HFFc6 (cell line): ENCODE measurements at regions not wholly inside any gene's neighbourhood (a gene's known extent, or its start where the extent isn't known, plus 50 kb on each side); places are given as distances from the start of the nearest gene placed in this dataset.
A peak's percentile ranks its signal among the peaks of the same experiment; 100 is the strongest.

Source experiments
- DNase-seq: peaks from one replicate; pipeline ENCODE4 v3.0.0-alpha.2; 2018
- H3K27ac Mint-ChIP-seq: 2 replicates; pipeline ENCODE4 v1.8.0; 2020; ENCODE audit warnings: mild to moderate bottlenecking, mixed read lengths
- H3K27me3 Mint-ChIP-seq: 2 replicates; pipeline ENCODE4 v1.8.0; 2021; ENCODE audit warnings: mild to moderate bottlenecking, moderate library complexity, mixed read lengths; ENCODE audit not compliant: insufficient read depth
- H3K36me3 Mint-ChIP-seq: 2 replicates; pipeline ENCODE4 v1.8.0; 2021; ENCODE audit warnings: low read depth, mixed read lengths
- H3K4me1 Mint-ChIP-seq: 2 replicates; pipeline ENCODE4 v1.8.0; 2020; ENCODE audit warnings: low read depth, mixed read lengths
- H3K4me3 Mint-ChIP-seq: 2 replicates; pipeline ENCODE4 v1.8.0; 2020; ENCODE audit warnings: mild to moderate bottlenecking, moderate library complexity, mixed read lengths
- H3K9me3 Mint-ChIP-seq: 2 replicates; pipeline ENCODE4 v1.8.0; 2020; ENCODE audit warnings: mild to moderate bottlenecking, mixed read lengths
- CTCF ChIP-seq: fragments of 200-600 bp; sonication (generic); IDR thresholded peaks from 2 replicates; pipeline ENCODE4 v1.5.0; 2021; ENCODE audit warnings: antibody characterized with exemption, mild to moderate bottlenecking

GRCh38 chrX:74133156-74133796 lies 170.7 kb upstream of the ZCCHC13 start:
- H3K9me3 Mint-ChIP-seq: no peaks in the 10 kb centered on the region
- H3K27me3 Mint-ChIP-seq: no peaks in the 10 kb centered on the region; the same call in 1 of the 2 replicates
- H3K27ac Mint-ChIP-seq: peak overlapping the region; percentile 5; the same call in 1 of the 2 replicates
- peaks cover 5% of the 10 kb centered on the region; the same call in 1 of the 2 replicates for H3K4me1 Mint-ChIP-seq
- TF ChIP-seq CTCF: peak; percentile 83
- no peak overlapping the region for H3K4me3 Mint-ChIP-seq
- DNase-seq: peak; percentile 59
- no peaks in the 10 kb centered on the region for H3K36me3 Mint-ChIP-seq

DNA sequence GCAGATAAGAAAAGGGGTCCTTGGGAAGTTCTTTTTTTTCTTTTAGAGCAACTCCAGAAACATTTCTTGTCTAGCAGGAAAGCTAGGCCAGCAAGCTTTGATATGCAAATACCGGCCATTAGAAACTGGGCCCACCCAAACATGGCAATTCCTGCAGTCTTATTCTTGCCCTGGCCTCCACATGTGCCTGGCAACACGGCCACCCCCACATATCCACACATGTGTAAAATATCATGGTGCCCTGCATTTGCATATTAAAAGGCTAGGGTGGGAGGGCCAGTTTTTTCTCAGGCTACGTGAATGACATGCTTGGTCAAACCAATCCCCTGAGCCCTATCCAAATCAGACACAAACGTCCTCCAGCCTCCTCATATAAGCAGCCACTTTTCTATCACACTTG lies 171.7 kb upstream of the ZCCHC13 start:
- Mint-ChIP-seq H3K4me1 (peaks cover 5% of the 10 kb centered on the region; the same call in 1 of the 2 replicates), H3K36me3 (no peaks in the 10 kb centered on the region), H3K4me3 (no peak overlapping the region), H3K9me3 (no peaks in the 10 kb centered on the region), H3K27me3 (no peaks in the 10 kb centered on the region; the same call in 1 of the 2 replicates), H3K27ac (no peak overlapping the region)
- no peak for DNase-seq
- no peak for TF ChIP-seq CTCF

DNA sequence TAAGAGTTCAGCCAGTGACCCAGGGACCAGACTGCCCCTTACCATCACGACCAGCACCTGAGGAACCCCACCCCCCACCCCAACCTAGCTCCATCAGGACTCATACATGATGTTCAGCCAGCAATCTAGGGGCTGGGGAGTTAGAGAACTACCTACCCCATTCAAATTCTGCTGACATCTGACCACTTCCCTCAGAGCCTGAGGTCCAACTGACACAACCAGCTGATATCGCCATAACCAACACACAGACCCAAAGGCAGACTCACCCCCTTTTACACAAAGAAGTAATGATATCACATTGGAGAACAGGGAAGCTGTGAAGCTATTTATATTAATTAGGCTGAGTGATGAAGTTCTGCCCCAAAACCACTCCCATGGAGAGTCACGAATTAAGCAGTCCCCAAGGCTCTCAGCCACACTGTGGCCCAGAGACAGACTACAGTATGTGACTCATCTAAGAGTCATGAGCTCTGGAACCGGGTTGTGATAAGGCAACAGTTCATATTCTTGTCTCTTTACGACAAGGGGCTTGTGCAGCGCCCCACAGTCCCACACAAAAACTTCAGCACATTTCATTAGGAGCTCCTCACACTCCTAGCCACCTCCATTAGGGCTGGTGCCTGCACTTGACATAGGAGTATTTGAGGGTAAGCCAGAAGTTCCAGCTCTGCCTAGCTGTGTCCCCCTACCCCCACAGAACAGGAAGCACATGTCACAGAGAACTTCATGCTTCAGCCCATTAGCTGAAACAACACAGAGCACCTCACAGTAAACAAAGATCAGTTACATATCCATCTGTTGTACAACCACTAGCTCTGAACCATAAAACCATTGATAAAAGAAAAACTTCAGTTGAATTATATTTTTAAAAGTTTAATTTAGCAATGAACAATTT lies 184.7 kb upstream of the ZCCHC13 start:
- TF ChIP-seq CTCF: no peak
- no peaks in the 10 kb centered on the region for H3K27me3 Mint-ChIP-seq
- H3K27ac Mint-ChIP-seq: peak overlapping the region; percentile 73
- no peaks in the 10 kb centered on the region for H3K9me3 Mint-ChIP-seq
- peak; percentile 54 for DNase-seq
- H3K4me1 Mint-ChIP-seq: no peaks in the 10 kb centered on the region
- H3K4me3 Mint-ChIP-seq: peak overlapping the region; percentile 71
- H3K36me3 Mint-ChIP-seq: no peaks in the 10 kb centered on the region

DNA sequence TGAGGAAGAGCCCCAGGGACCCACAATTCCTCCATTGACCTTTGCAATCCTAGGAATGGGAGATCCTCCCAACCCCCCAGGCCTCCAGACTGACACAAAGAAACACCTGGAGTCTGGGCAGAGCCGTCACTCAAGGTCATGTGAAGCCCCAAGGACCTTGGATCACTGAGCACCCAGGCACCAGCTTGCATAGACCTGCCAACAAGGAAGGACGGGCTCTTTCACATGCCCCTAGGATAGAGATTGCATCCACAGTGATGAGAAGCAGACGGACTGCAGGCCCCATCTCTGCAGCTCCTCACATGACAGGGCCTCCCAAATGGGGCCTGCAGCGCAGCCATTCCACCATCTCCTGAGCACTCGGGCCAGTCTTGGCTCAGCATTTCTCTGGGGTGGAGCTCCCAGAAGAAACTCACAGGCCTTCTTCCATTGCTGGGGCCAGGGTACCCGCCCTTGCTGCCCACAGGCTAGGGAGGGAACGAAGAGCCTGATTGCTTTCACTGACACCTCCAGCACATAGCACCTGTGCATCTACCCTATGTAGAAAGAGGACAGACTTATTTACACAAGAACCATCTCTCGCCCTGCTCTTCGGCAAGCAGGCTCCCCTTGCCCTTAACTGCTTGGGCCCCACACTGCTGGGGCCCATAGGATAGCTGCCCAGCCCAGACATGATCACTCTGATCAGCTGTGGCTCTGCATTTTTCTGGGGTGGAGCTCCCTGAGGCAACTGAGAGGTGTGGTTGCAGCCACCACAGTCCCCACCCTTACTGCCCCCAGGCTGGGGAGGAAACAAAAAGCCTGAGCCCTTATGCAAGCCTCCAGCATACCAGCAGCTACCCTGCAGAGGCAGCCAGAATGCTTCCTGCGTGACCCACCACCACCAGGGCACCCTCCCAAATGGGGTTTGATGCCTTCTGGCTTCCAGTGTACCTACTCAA lies 185.7 kb upstream of the ZCCHC13 start:
- no peak for DNase-seq
- no peaks in the 10 kb centered on the region for H3K36me3 Mint-ChIP-seq
- no peaks in the 10 kb centered on the region for H3K4me1 Mint-ChIP-seq
- no peaks in the 10 kb centered on the region for H3K9me3 Mint-ChIP-seq
- H3K4me3 Mint-ChIP-seq: no peak overlapping the region; the same call in 1 of the 2 replicates
- no peaks in the 10 kb centered on the region for H3K27me3 Mint-ChIP-seq
- TF ChIP-seq CTCF: no peak
- H3K27ac Mint-ChIP-seq: no peak overlapping the region

DNA sequence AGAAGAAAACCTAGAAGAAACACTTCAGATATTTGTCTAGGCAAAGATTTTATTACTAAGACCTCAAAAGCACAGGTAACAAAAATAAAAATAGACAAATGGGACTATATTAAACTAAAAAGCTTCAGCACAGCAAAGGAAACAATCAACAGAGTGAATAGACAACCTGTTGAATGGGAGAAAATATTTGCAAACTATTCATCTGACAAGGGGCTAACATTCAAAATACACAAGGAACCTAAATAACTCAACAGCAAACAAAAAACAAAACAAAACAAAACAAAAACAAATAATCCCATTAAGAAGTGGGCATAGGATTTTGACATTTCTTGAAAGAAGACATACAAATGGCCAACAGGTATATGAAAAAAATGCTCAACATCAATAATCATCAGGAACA lies 192.7 kb upstream of the ZCCHC13 start:
- no peak for TF ChIP-seq CTCF
- DNase-seq: no peak
- Mint-ChIP-seq H3K9me3 (no peaks in the 10 kb centered on the region), H3K4me3 (no peak overlapping the region), H3K27ac (no peak overlapping the region), H3K4me1 (no peaks in the 10 kb centered on the region), H3K27me3 (no peaks in the 10 kb centered on the region; the same call in 1 of the 2 replicates), H3K36me3 (no peaks in the 10 kb centered on the region)
